Endothelial cell of umbilical vein (primary cell): ENCODE measurements at regions not wholly inside any gene's neighbourhood (a gene's known extent, or its start where the extent isn't known, plus 50 kb on each side); places are given as distances from the start of the nearest gene placed in this dataset.

Experiments
- CTCF ChIP-seq, 2 donors: IDR thresholded peaks; 1 replicate in 1 of 2; 2 replicates in 1 of 2; pipeline ENCODE4 v1.5.1; 2011; ENCODE audit warnings: low read length in 2 of 2, mild to moderate bottlenecking in 2 of 2, moderate library complexity in 2 of 2, control low read depth in 1 of 2, inconsistent platforms in 1 of 2, low read depth in 1 of 2; ENCODE audit not compliant: insufficient read depth in 1 of 2; ENCODE audit errors: extremely low read depth in 1 of 2
- EZH2 ChIP-seq: IDR thresholded peaks from 2 replicates; pipeline ENCODE4 v1.6.1; 2012; ENCODE audit warnings: borderline replicate concordance, low read depth, mild to moderate bottlenecking, moderate library complexity, low read length, inconsistent platforms; ENCODE audit not compliant: severe bottlenecking
- JUN ChIP-seq: IDR thresholded peaks from 2 replicates; pipeline ENCODE4 v1.6.1; 2011; ENCODE audit warnings: borderline replicate concordance, low read depth; ENCODE audit not compliant: insufficient read length, insufficient read depth
- POLR2AphosphoS5 ChIP-seq: IDR thresholded peaks from 2 replicates; pipeline ENCODE4 v1.6.1; 2012; ENCODE audit warnings: low read depth, mild to moderate bottlenecking, control low read depth, low read length, moderate library complexity; ENCODE audit not compliant: insufficient read depth

DNA sequence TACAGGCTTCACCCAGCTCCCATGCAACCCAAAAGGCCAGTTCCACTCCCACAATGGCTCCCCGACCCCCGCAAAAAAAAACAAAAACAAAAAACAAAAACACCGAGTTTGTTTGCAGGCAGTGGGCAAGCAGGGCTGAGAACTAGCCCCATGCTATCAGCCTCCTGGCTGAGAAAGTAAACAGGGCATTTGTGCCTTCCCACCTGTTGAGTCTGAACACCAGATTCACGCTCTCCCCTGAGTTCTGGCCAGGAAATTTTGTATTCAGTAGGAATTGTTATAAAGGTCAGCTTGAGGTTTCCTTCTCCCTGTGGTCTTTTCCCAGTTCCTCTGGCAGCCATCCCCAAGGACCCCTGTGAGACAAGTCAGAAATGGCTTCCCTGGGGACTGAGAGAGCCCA lies 1066.5 kb downstream of the GLUD2 start:
- TF ChIP-seq CTCF (IDR thresholded peaks at IDR 0.05; ENCODE audit: extremely low read depth in 1 of 2, insufficient read depth in 1 of 2, low read depth in 1 of 2, low read length in 2 of 2) (no peak), EZH2 (no peak), POLR2AphosphoS5 (no peak), JUN (no peak)
